B cell (primary cell): ENCODE measurements at regions not wholly inside any gene's neighbourhood (a gene's known extent, or its start where the extent isn't known, plus 50 kb on each side); places are given as distances from the start of the nearest gene placed in this dataset.

Source experiments
- ATAC-seq: fragments of 200-7000 bp; cut with Tn5 transposase; one replicate; pipeline ENCODE4 v1.10.0; 2021; ENCODE audit warnings: low read depth, mild to moderate bottlenecking, moderate number of reproducible peaks, moderate library complexity
- CTCF ChIA-PET: fragments of 350-600 bp; sonication (Branson Sonifier 250); formaldehyde crosslinking; loops from one replicate; lab custom pipeline; 2021; ENCODE audit warnings: antibody characterized with exemption, inconsistent platforms; lab: Charles Lee
- POLR2A ChIA-PET: fragments of 350-600 bp; sonication (Branson Sonifier 250); formaldehyde crosslinking; loops from one replicate; lab custom pipeline; 2021; ENCODE audit warnings: antibody characterized with exemption; lab: Charles Lee
- DNase-seq: peaks from one replicate; pipeline ENCODE4 v3.0.0; 2013
- H2AFZ ChIP-seq: 2 replicates; pipeline ENCODE4 v1.6.1; 2012; ENCODE audit warnings: mild to moderate bottlenecking, low read depth, low read length; ENCODE audit not compliant: insufficient read depth, poor library complexity, severe bottlenecking
- H3K27ac ChIP-seq, 2 donors: 1 replicate in 1 of 2; 2 replicates in 1 of 2; pipeline ENCODE4 v1.5.1; 2012 to 2013; ENCODE audit warnings: low read length in 2 of 2, mild to moderate bottlenecking in 2 of 2, moderate library complexity in 1 of 2
- H3K27me3 ChIP-seq, 4 experiments: fragments of 200-600 bp in 1 of 4; sonication (generic) in 1 of 4; replicated peaks in 1 of 4; 1 replicate in 2 of 4; 2 replicates in 2 of 4; pipeline versions ENCODE4 v1.6.1 to v1.7.0; 2013 to 2016; ENCODE audit warnings: low read length in 3 of 4, mild to moderate bottlenecking in 2 of 4, mixed read lengths in 1 of 4, moderate library complexity in 1 of 4; ENCODE audit not compliant: insufficient read depth in 4 of 4, control insufficient read depth in 3 of 4; ENCODE audit errors: control extremely low read depth in 1 of 4
- H3K36me3 ChIP-seq, 2 experiments: replicated peaks in 1 of 2; 1 replicate in 1 of 2; 2 replicates in 1 of 2; pipeline versions ENCODE4 v1.6.1 to v1.7.1; 2013; ENCODE audit warnings: low read length in 1 of 2; ENCODE audit not compliant: insufficient read depth in 2 of 2, control insufficient read depth in 1 of 2; ENCODE audit errors: control extremely low read depth in 1 of 2, extremely low read depth in 1 of 2
- H3K4me1 ChIP-seq, 2 donors: fragments of 200-600 bp in 1 of 2; sonication (generic) in 1 of 2; 1 replicate in 1 of 2; 2 replicates in 1 of 2; pipeline versions ENCODE4 v1.5.1 to v1.6.1; 2013 to 2017; ENCODE audit warnings: low read length in 2 of 2; ENCODE audit not compliant: control insufficient read depth in 2 of 2, insufficient read depth in 2 of 2
- H3K4me2 ChIP-seq: replicated peaks from 2 replicates; pipeline ENCODE3; 2012; ENCODE audit warnings: mild to moderate bottlenecking, low read depth, low read length; ENCODE audit not compliant: poor library complexity, severe bottlenecking
- H3K4me3 ChIP-seq, 5 experiments: fragments of 200-600 bp in 1 of 5; sonication (generic) in 1 of 5; 1 replicate in 3 of 5; 2 replicates in 2 of 5; pipeline versions ENCODE4 v1.5.1 to v1.7.0; 2011 to 2016; ENCODE audit warnings: low read length in 4 of 5, mild to moderate bottlenecking in 4 of 5, low read depth in 2 of 5, control low read depth in 1 of 5, moderate library complexity in 1 of 5; ENCODE audit not compliant: insufficient read depth in 1 of 5; ENCODE audit errors: control extremely low read depth in 1 of 5, extremely low read depth in 1 of 5
- H3K79me2 ChIP-seq: fragments of 200-600 bp; sonication (generic); one replicate; pipeline ENCODE4 v1.6.0; 2016; ENCODE audit warnings: low read length; ENCODE audit not compliant: control insufficient read depth, insufficient read depth
- H3K9ac ChIP-seq: fragments of 200-600 bp; sonication (generic); 2 replicates; pipeline ENCODE4 v1.6.1; 2017; ENCODE audit warnings: mild to moderate bottlenecking, low read length, moderate library complexity
- H3K9me3 ChIP-seq, 3 donors: one replicate each; pipeline versions ENCODE4 v1.6.1 to v1.7.1; 2013; ENCODE audit warnings: low read length in 2 of 3; ENCODE audit not compliant: control insufficient read depth in 2 of 3, insufficient read depth in 1 of 3; ENCODE audit errors: control extremely low read depth in 1 of 3
- H4K20me1 ChIP-seq: 2 replicates; pipeline ENCODE4 v1.6.0; 2012; ENCODE audit warnings: mild to moderate bottlenecking, low read length; ENCODE audit not compliant: insufficient read depth, control insufficient read depth, poor library complexity, severe bottlenecking
- H3K27ac Mint-ChIP-seq: one replicate; pipeline ENCODE4 v1.8.0; 2021; ENCODE audit warnings: mixed read lengths
- H3K27me3 Mint-ChIP-seq: one replicate; pipeline ENCODE4 v1.8.0; 2021; ENCODE audit warnings: mixed read lengths
- H3K4me1 Mint-ChIP-seq: one replicate; pipeline ENCODE4 v1.8.0; 2021; ENCODE audit warnings: mixed read lengths
- H3K4me3 Mint-ChIP-seq: one replicate; pipeline ENCODE4 v1.8.0; 2021; ENCODE audit warnings: mixed read lengths
- H3K9me3 Mint-ChIP-seq: one replicate; pipeline ENCODE4 v1.8.0; 2022; ENCODE audit warnings: mixed read lengths; ENCODE audit not compliant: insufficient read depth
- EZH2 ChIP-seq: IDR thresholded peaks from 2 replicates; pipeline ENCODE4 v1.6.1; 2012; ENCODE audit warnings: borderline replicate concordance, low read depth, mild to moderate bottlenecking, moderate library complexity, low read length; ENCODE audit not compliant: insufficient read depth, poor library complexity, severe bottlenecking
- WGBS: methylation state at CpG from one replicate; pipeline ENCODE4 v1.1.5; 2013; ENCODE audit warnings: missing lambda C conversion rate; ENCODE audit not compliant: insufficient coverage; 5-methylcytosine and 5-hydroxymethylcytosine counted together
- intact Hi-C: fragments of 100-400 bp; cut with micrococcal nuclease; formaldehyde crosslinking; loops from one replicate; pipeline ENCODE4 v1.10.0; 2022
- TF ChIP-seq, protein P1 (sequence below): fragments of 200-600 bp; IDR thresholded peaks from one replicate; pipeline ENCODE4 v1.8.0; 2022; ENCODE audit warnings: antibody characterized with exemption, mild to moderate bottlenecking

DNA sequence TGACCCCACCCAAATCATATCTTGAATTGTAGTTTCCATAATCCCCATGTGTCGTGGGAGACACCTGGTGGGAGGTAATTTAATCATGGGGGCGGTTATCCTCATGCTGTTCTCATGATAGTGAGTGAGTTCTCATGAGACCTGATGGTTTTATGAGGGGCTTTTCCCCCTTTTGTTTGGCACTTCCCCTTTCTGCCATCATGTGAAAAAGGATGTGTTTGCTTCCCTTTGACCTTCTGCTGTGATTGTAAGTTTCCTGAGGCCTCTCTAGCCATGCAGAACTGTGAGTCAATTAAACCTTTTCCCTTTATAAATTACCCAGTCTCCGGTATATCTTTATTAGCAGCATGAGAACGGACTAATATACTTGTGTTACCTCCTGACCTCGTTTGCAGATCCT lies 156.6 kb upstream of the MTNR1B start:
- Mint-ChIP-seq H3K27ac (no peak overlapping the region), H3K4me3 (no peak overlapping the region), H3K4me1 (no peaks in the 10 kb centered on the region), H3K9me3 (no peaks in the 10 kb centered on the region), H3K27me3 (no peaks in the 10 kb centered on the region)
- Histone ChIP-seq H3K36me3 (no peaks in the 10 kb centered on the region), H3K27me3 (no peaks in the 10 kb centered on the region), H3K79me2 (no peaks in the 10 kb centered on the region), H2AFZ (no peak overlapping the region), H3K9ac (no peak overlapping the region), H4K20me1 (no peaks in the 10 kb centered on the region), H3K4me2 (no peak overlapping the region), H3K9me3 (no peaks in the 10 kb centered on the region), H3K4me1 (no peaks in the 10 kb centered on the region), H3K4me3 (no peak overlapping the region), H3K27ac (no peak overlapping the region)
- POLR2A ChIA-PET = no interaction called here
- intact Hi-C loops = no loop called here
- ATAC-seq (no peak), DNase-seq (no peak)
- WGBS = no CpG with 5 or more reads among the region's 5 CpGs
- CTCF ChIA-PET = no interaction called here
- no peak for TF ChIP-seq EZH2
- TF ChIP-seq, protein P1, sequence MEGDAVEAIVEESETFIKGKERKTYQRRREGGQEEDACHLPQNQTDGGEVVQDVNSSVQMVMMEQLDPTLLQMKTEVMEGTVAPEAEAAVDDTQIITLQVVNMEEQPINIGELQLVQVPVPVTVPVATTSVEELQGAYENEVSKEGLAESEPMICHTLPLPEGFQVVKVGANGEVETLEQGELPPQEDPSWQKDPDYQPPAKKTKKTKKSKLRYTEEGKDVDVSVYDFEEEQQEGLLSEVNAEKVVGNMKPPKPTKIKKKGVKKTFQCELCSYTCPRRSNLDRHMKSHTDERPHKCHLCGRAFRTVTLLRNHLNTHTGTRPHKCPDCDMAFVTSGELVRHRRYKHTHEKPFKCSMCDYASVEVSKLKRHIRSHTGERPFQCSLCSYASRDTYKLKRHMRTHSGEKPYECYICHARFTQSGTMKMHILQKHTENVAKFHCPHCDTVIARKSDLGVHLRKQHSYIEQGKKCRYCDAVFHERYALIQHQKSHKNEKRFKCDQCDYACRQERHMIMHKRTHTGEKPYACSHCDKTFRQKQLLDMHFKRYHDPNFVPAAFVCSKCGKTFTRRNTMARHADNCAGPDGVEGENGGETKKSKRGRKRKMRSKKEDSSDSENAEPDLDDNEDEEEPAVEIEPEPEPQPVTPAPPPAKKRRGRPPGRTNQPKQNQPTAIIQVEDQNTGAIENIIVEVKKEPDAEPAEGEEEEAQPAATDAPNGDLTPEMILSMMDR = no peak

- Mint-ChIP-seq H3K9me3 (no peaks in the 10 kb centered on the region), H3K27me3 (no peaks in the 10 kb centered on the region), H3K4me1 (no peaks in the 10 kb centered on the region), H3K4me3 (no peak overlapping the region), H3K27ac (no peak overlapping the region)
- Histone ChIP-seq H3K79me2 (no peaks in the 10 kb centered on the region), H3K4me3 (no peak overlapping the region), H2AFZ (no peak overlapping the region), H3K36me3 (no peaks in the 10 kb centered on the region), H3K4me2 (no peak overlapping the region), H3K9me3 (no peaks in the 10 kb centered on the region), H3K9ac (no peak overlapping the region), H3K4me1 (no peaks in the 10 kb centered on the region), H4K20me1 (no peaks in the 10 kb centered on the region), H3K27me3 (no peaks in the 10 kb centered on the region), H3K27ac (no peak overlapping the region)
- ChIA-PET POLR2A (no interaction called here), CTCF (no interaction called here)
- WGBS = no CpG with 5 or more reads among the region's 2 CpGs
- ATAC-seq = no peak
- no peak for DNase-seq
- no peak for TF ChIP-seq EZH2
- TF ChIP-seq, protein P1 = no peak
- intact Hi-C loops = no loop called here
Measured at GRCh38 chr11:92819830-92820229, 149.6 kb upstream of the MTNR1B start.
